Lung (tissue), 11 donors: ENCODE measurements at regions not wholly inside any gene's neighbourhood (a gene's known extent, or its start where the extent isn't known, plus 50 kb on each side); places are given as distances from the start of the nearest gene placed in this dataset.

Experiments
- ATAC-seq: fragments of 200-7000 bp; cut with Tn5 transposase; one replicate; pipeline ENCODE4 v1.9.1; 2020; ENCODE audit warnings: moderate number of reproducible peaks; ENCODE audit not compliant: insufficient read depth, low FRiP score
- DNase-seq, 3 donors: peaks; one replicate each; pipeline ENCODE4 v3.0.0-alpha.2; 2013 to 2017
- H3K27ac ChIP-seq, 2 donors: one replicate each; pipeline ENCODE4 v1.5.1; 2013; ENCODE audit warnings: mild to moderate bottlenecking in 2 of 2, moderate library complexity in 2 of 2, control low read depth in 1 of 2, inconsistent platforms in 1 of 2, low read depth in 1 of 2, low read length in 1 of 2
- H3K27me3 ChIP-seq, 3 donors: one replicate each; pipeline ENCODE4 v1.5.1; 2013; ENCODE audit warnings: low read length in 2 of 3; ENCODE audit not compliant: control insufficient read depth in 3 of 3, insufficient read depth in 3 of 3
- H3K36me3 ChIP-seq, 4 donors: one replicate each; pipeline ENCODE4 v1.5.1; 2013; ENCODE audit warnings: low read length in 4 of 4, mild to moderate bottlenecking in 1 of 4, moderate library complexity in 1 of 4; ENCODE audit not compliant: control insufficient read depth in 4 of 4, insufficient read depth in 4 of 4
- H3K4me1 ChIP-seq, 5 donors: one replicate each; pipeline ENCODE4 v1.5.1; 2013; ENCODE audit warnings: low read length in 5 of 5, mild to moderate bottlenecking in 2 of 5, moderate library complexity in 1 of 5; ENCODE audit not compliant: control insufficient read depth in 5 of 5, insufficient read depth in 5 of 5
- H3K4me3 ChIP-seq: one replicate; pipeline ENCODE4 v1.5.1; 2013; ENCODE audit warnings: mild to moderate bottlenecking, control low read depth, moderate library complexity
- H3K9ac ChIP-seq, 2 donors: one replicate each; pipeline ENCODE4 v1.5.1; 2013; ENCODE audit warnings: low read length in 2 of 2, control low read depth in 1 of 2; ENCODE audit not compliant: insufficient read depth in 1 of 2
- H3K9me3 ChIP-seq, 4 donors: one replicate each; pipeline ENCODE4 v1.5.1; 2013; ENCODE audit warnings: low read length in 3 of 4, mild to moderate bottlenecking in 1 of 4, moderate library complexity in 1 of 4; ENCODE audit not compliant: control insufficient read depth in 4 of 4, insufficient read depth in 3 of 4
- CTCF ChIP-seq: IDR thresholded peaks from 2 replicates; pipeline ENCODE4 v1.5.1; 2012; ENCODE audit warnings: mild to moderate bottlenecking; ENCODE audit errors: control extremely low read depth, extremely low read depth
- WGBS, 2 donors: extraction: QIAGEN DNeasy Blood & Tissue Kit; methylation state at CpG; one replicate each; pipeline ENCODE4 v1.1.7; 2013; 5-methylcytosine and 5-hydroxymethylcytosine counted together
- donor health status: control.
- donor health status: control.
- donor health status: Bipolar disorder and iron deficiency.
- donor health status: healthy.
- donor health status: DM: yes; HTN: yes; CAD: no.

DNA sequence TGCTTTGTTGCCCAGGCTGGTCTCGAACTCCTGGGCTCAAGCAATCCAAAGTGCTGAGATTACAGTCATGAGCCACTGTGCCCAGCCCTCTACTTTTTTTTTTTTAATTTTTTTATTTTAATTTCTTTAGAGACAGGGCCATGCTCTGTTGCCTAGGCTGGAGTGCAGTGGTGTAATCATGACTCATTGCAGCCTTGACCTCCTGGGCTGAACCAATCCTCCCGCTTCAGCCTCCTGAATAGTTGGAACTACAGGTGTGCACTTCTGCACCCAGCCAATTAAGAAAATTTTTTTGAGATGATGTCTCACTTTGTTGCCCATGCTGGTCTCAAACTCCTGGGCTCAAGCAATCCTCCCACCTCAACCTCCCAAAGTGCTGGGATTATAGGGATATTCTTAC lies 528.6 kb downstream of the GATA3 start:
- ATAC-seq (no peak), DNase-seq (no peak)
- Histone ChIP-seq H3K4me1 (no peaks in the 10 kb centered on the region), H3K27me3 (peaks cover 0 to 8% (median 0%) of the 10 kb centered on the region in 3 donors), H3K9ac (no peak overlapping the region), H3K4me3 (no peak overlapping the region), H3K36me3 (no peaks in the 10 kb centered on the region), H3K27ac (no peak overlapping the region), H3K9me3 (peaks cover 0 to 2% (median 0%) of the 10 kb centered on the region in 4 donors)
- 84 to 86% methylated on average over 2 of the region's 2 CpGs for whole genome bisulfite sequencing, 2 donors
- no peak for TF ChIP-seq CTCF

GRCh38 chr10:8584666-8585065 lies 530.2 kb downstream of the GATA3 start:
- Histone ChIP-seq H3K27ac (no peak overlapping the region), H3K27me3 (peaks cover 0 to 8% (median 0%) of the 10 kb centered on the region in 3 donors), H3K4me1 (no peaks in the 10 kb centered on the region), H3K9ac (no peak overlapping the region), H3K36me3 (no peaks in the 10 kb centered on the region), H3K4me3 (no peak overlapping the region), H3K9me3 (peaks cover 0 to 2% (median 0%) of the 10 kb centered on the region in 4 donors)
- DNase-seq (no peak), ATAC-seq (no peak)
- TF ChIP-seq CTCF, result no peak
- 58 to 84% methylated on average over 2 of the region's 2 CpGs for WGBS, 2 donors

- peaks cover 0 to 2% (median 0%) of the 10 kb centered on the region in 4 donors for H3K9me3 ChIP-seq
- 76 to 85% methylated on average over 3 of the region's 3 CpGs for WGBS, 2 donors
- ATAC-seq, result no peak
Measured at GRCh38 chr10:8586504-8586903, 532.0 kb downstream of the GATA3 start.

More at GRCh38 chr10:8586504-8586903, 532.0 kb downstream of the GATA3 start:
- H3K4me1 ChIP-seq, result no peaks in the 10 kb centered on the region
- DNase-seq, result no peak
- H3K27me3 ChIP-seq, result peaks cover 0 to 8% (median 0%) of the 10 kb centered on the region in 3 donors
- no peak overlapping the region for H3K9ac ChIP-seq
- H3K27ac ChIP-seq, result no peak overlapping the region
- TF ChIP-seq CTCF, result no peak
- no peaks in the 10 kb centered on the region for H3K36me3 ChIP-seq
- H3K4me3 ChIP-seq, result no peak overlapping the region
